Thoracic aorta (tissue), 2 donors: ENCODE measurements at regions not wholly inside any gene's neighbourhood (a gene's known extent, or its start where the extent isn't known, plus 50 kb on each side); places are given as distances from the start of the nearest gene placed in this dataset.

Experiments used
- ATAC-seq: fragments of 150-250 bp; one replicate; pipeline ENCODE4 v1.8.0; 2017; ENCODE audit warnings: low read depth; ENCODE audit not compliant: insufficient number of reproducible peaks, low FRiP score
- DNase-seq: peaks from one replicate; pipeline ENCODE4 v3.0.0-alpha.2; 2020; ENCODE audit warnings: low spot score
- H3K27ac ChIP-seq, 2 donors: fragments of 200-600 bp; sonication (generic); 1 replicate in 1 of 2; 2 replicates in 1 of 2; pipeline ENCODE4 v1.5.1; 2016; ENCODE audit warnings: mild to moderate bottlenecking in 2 of 2, moderate library complexity in 2 of 2
- H3K27me3 ChIP-seq: fragments of 200-600 bp; sonication (generic); replicated peaks from 2 replicates; pipeline ENCODE4 v1.6.0; 2016; ENCODE audit warnings: mild to moderate bottlenecking; ENCODE audit not compliant: insufficient read depth
- H3K36me3 ChIP-seq: fragments of 200-600 bp; sonication (generic); one replicate; pipeline ENCODE4 v1.5.1; 2016
- H3K4me1 ChIP-seq, 2 donors: fragments of 200-600 bp; sonication (generic); 1 replicate in 1 of 2; 2 replicates in 1 of 2; pipeline versions ENCODE4 v1.5.1 to v1.6.0; 2016; ENCODE audit warnings: low read depth in 2 of 2, mild to moderate bottlenecking in 1 of 2; ENCODE audit not compliant: control insufficient read depth in 1 of 2
- H3K4me3 ChIP-seq: fragments of 200-600 bp; sonication (generic); 2 replicates; pipeline ENCODE4 v1.5.1; 2016; ENCODE audit warnings: mild to moderate bottlenecking
- H3K9me3 ChIP-seq: fragments of 200-600 bp; sonication (generic); 2 replicates; pipeline ENCODE4 v1.5.1; 2016
- CTCF ChIP-seq: fragments of 200-600 bp; sonication (generic); IDR thresholded peaks from one replicate; pipeline ENCODE4 v1.5.1; 2019; ENCODE audit warnings: antibody characterized with exemption

GRCh38 chr2:238974081-238974480 is 126.2 kb downstream of the TWIST2 start:
- H3K36me3 ChIP-seq: no peaks in the 10 kb centered on the region
- H3K4me1 ChIP-seq: no peaks in the 10 kb centered on the region
- no peak overlapping the region for H3K4me3 ChIP-seq
- ATAC-seq: no peak
- H3K27me3 ChIP-seq: no peaks in the 10 kb centered on the region
- peaks cover 7% of the 10 kb centered on the region for H3K9me3 ChIP-seq
- TF ChIP-seq CTCF: no peak
- H3K27ac ChIP-seq: no peak overlapping the region
- DNase-seq: no peak

GRCh38 chr2:238974501-238975166 is 126.7 kb downstream of the TWIST2 start:
- Histone ChIP-seq H3K4me3 (no peak overlapping the region), H3K4me1 (no peaks in the 10 kb centered on the region), H3K27me3 (no peaks in the 10 kb centered on the region), H3K36me3 (no peaks in the 10 kb centered on the region), H3K27ac (no peak overlapping the region), H3K9me3 (peaks cover 7% of the 10 kb centered on the region)
- no peak for TF ChIP-seq CTCF
- DNase-seq: no peak
- no peak for ATAC-seq

- no peak overlapping the region for H3K27ac ChIP-seq
- no peaks in the 10 kb centered on the region for H3K4me1 ChIP-seq
- no peak for TF ChIP-seq CTCF
- no peak overlapping the region for H3K4me3 ChIP-seq
- H3K36me3 ChIP-seq: no peaks in the 10 kb centered on the region
- no peaks in the 10 kb centered on the region for H3K27me3 ChIP-seq
- ATAC-seq: no peak
- no peak for DNase-seq
- peaks cover 7% of the 10 kb centered on the region for H3K9me3 ChIP-seq
Measured at GRCh38 chr2:238975408-238975807, 127.5 kb downstream of the TWIST2 start.

- DNase-seq: no peak
- Histone ChIP-seq H3K36me3 (no peaks in the 10 kb centered on the region), H3K9me3 (peaks cover 7% of the 10 kb centered on the region), H3K27ac (no peak overlapping the region), H3K4me3 (no peak overlapping the region), H3K27me3 (no peaks in the 10 kb centered on the region), H3K4me1 (no peaks in the 10 kb centered on the region)
- no peak for TF ChIP-seq CTCF
- ATAC-seq: no peak
Measured at GRCh38 chr2:238978497-238978896, 130.6 kb downstream of the TWIST2 start.

- no peaks in the 10 kb centered on the region for H3K27me3 ChIP-seq
- TF ChIP-seq CTCF: no peak
- H3K9me3 ChIP-seq: peaks cover 7% of the 10 kb centered on the region
- H3K27ac ChIP-seq: no peak overlapping the region
- DNase-seq (no peak), ATAC-seq (no peak)
- H3K36me3 ChIP-seq: no peaks in the 10 kb centered on the region
- no peaks in the 10 kb centered on the region for H3K4me1 ChIP-seq
- H3K4me3 ChIP-seq: no peak overlapping the region
Measured at GRCh38 chr2:238979636-238980035, 131.8 kb downstream of the TWIST2 start.
